Prostate gland (tissue), 2 donors: ENCODE measurements at regions not wholly inside any gene's neighbourhood (a gene's known extent, or its start where the extent isn't known, plus 50 kb on each side); places are given as distances from the start of the nearest gene placed in this dataset.

Source experiments
- CTCF ChIP-seq, 4 experiments: fragments of 200-600 bp in 2 of 4; fragments of 450-650 bp in 2 of 4; sonication (generic) in 2 of 4; IDR thresholded peaks; 1 replicate in 3 of 4; 2 replicates in 1 of 4; pipeline ENCODE4 v1.5.1; 2016 to 2019; ENCODE audit warnings: antibody characterized with exemption in 4 of 4, mild to moderate bottlenecking in 2 of 4, moderate library complexity in 2 of 4
- POLR2A ChIP-seq: fragments of 450-650 bp; IDR thresholded peaks from one replicate; pipeline ENCODE4 v1.6.1; 2016; ENCODE audit warnings: antibody characterized with exemption, mild to moderate bottlenecking

- no peak for TF ChIP-seq CTCF (IDR thresholded peaks at IDR 0.05)
- TF ChIP-seq POLR2A = no peak
Observed at GRCh38 chr1:165055581-165055980, 300.9 kb downstream of the LMX1A start.
